WTC11 (cell line): ENCODE measurements at regions not wholly inside any gene's neighbourhood (a gene's known extent, or its start where the extent isn't known, plus 50 kb on each side); places are given as distances from the start of the nearest gene placed in this dataset.

Experiments
- ATAC-seq: fragments of 200-7000 bp; cut with Tn5 transposase; 2 replicates; pipeline ENCODE4 v1.10.0; 2021; ENCODE audit warnings: mild to moderate bottlenecking, moderate library complexity
- CTCF ChIA-PET: fragments of 300-600 bp; sonication (Branson Sonifier 250); formaldehyde crosslinking; loops from one replicate; lab custom pipeline; 2021; ENCODE audit warnings: antibody characterized with exemption; lab: Charles Lee
- POLR2A ChIA-PET: fragments of 350-600 bp; sonication (Branson Sonifier 250); formaldehyde crosslinking; loops from one replicate; lab custom pipeline; 2021; ENCODE audit warnings: antibody characterized with exemption; lab: Charles Lee
- DNase-seq: peaks from one replicate; pipeline ENCODE4 v3.0.0; 2021; ENCODE audit warnings: low spot score
- H3K27ac Mint-ChIP-seq: 2 replicates; pipeline ENCODE4 v1.8.0; 2021; ENCODE audit warnings: mixed read lengths
- H3K27me3 Mint-ChIP-seq: 2 replicates; pipeline ENCODE4 v1.8.0; 2021; ENCODE audit warnings: low read depth, mild to moderate bottlenecking, moderate library complexity, mixed read lengths
- H3K36me3 Mint-ChIP-seq: 2 replicates; pipeline ENCODE4 v1.8.0; 2021; ENCODE audit warnings: mixed read lengths
- H3K4me1 Mint-ChIP-seq: 2 replicates; pipeline ENCODE4 v1.8.0; 2022; ENCODE audit warnings: mixed read lengths
- H3K4me3 Mint-ChIP-seq: 2 replicates; pipeline ENCODE4 v1.8.0; 2021; ENCODE audit warnings: mild to moderate bottlenecking, moderate library complexity, mixed read lengths
- H3K9me3 Mint-ChIP-seq: 2 replicates; pipeline ENCODE4 v1.8.0; 2021; ENCODE audit warnings: mixed read lengths
- AFF4 ChIP-seq: sonication (generic); formaldehyde crosslinking; IDR thresholded peaks from 2 replicates; pipeline ENCODE4 v1.8.1; 2023; ENCODE audit warnings: mild to moderate bottlenecking, missing genetic modification reagents, borderline replicate concordance
- ATF2 ChIP-seq: sonication (generic); formaldehyde crosslinking; IDR thresholded peaks from 2 replicates; pipeline ENCODE4 v1.8.1; 2022; ENCODE audit warnings: low read depth, missing genetic modification reagents, borderline replicate concordance
- CREB1 ChIP-seq: sonication (generic); formaldehyde crosslinking; IDR thresholded peaks from 2 replicates; pipeline ENCODE4 v1.8.0; 2023; ENCODE audit warnings: mild to moderate bottlenecking, missing genetic modification reagents
- CTCF ChIP-seq: fragments of 200-600 bp; IDR thresholded peaks from 2 replicates; pipeline ENCODE4 v1.8.0; 2022; ENCODE audit warnings: antibody characterized with exemption
- HMGXB4 ChIP-seq: sonication (generic); formaldehyde crosslinking; IDR thresholded peaks from 2 replicates; pipeline ENCODE4 v1.8.1; 2023; ENCODE audit warnings: mild to moderate bottlenecking, moderate library complexity, missing genetic modification reagents
- OVOL2 ChIP-seq: fragments of 250-450 bp; sonication (Bioruptor Pico); IDR thresholded peaks from 2 replicates; pipeline ENCODE4 v1.9.0; 2021; ENCODE audit warnings: mild to moderate bottlenecking, borderline replicate concordance
- TEAD1 ChIP-seq: sonication (generic); formaldehyde crosslinking; IDR thresholded peaks from 2 replicates; pipeline ENCODE4 v1.8.0; 2022; ENCODE audit warnings: mild to moderate bottlenecking, missing genetic modification reagents
- USF1 ChIP-seq: sonication (generic); formaldehyde crosslinking; IDR thresholded peaks from 2 replicates; pipeline ENCODE4 v1.8.0; 2022; ENCODE audit warnings: mild to moderate bottlenecking, missing genetic modification reagents
- ZNF281 ChIP-seq: sonication (generic); formaldehyde crosslinking; IDR thresholded peaks from 2 replicates; pipeline ENCODE4 v1.8.0; 2023; ENCODE audit warnings: mild to moderate bottlenecking, missing genetic modification reagents
- ZNF532 ChIP-seq: fragments of 250-450 bp; sonication (Bioruptor Pico); IDR thresholded peaks from 2 replicates; pipeline ENCODE4 v1.9.0; 2021; ENCODE audit warnings: mild to moderate bottlenecking, borderline replicate concordance
- ZSCAN18 ChIP-seq: fragments of 250-450 bp; sonication (Bioruptor Pico); IDR thresholded peaks from 2 replicates; pipeline ENCODE4 v2.1.2; 2022; ENCODE audit warnings: mild to moderate bottlenecking, moderate library complexity

- TF ChIP-seq CTCF: no peak
- TF ChIP-seq HMGXB4: no peak
- TF ChIP-seq AFF4 (CRISPR knock-in tag): no peak
Measured at GRCh38 chr6:153602401-153602800, 436.6 kb upstream of the OPRM1 start (continued).

- H3K4me3 Mint-ChIP-seq: no peak overlapping the region
- H3K4me1 Mint-ChIP-seq: no peaks in the 10 kb centered on the region
- H3K27me3 Mint-ChIP-seq: no peaks in the 10 kb centered on the region
- 0 out of 2 replicates have a peak, but pooled peaks cover 6% of the 10 kb centered on the region for H3K9me3 Mint-ChIP-seq
- H3K36me3 Mint-ChIP-seq: no peaks in the 10 kb centered on the region
- DNase-seq (no peak), ATAC-seq (no peak)
- H3K27ac Mint-ChIP-seq: no peak overlapping the region
- ChIA-PET POLR2A (no interaction called here), CTCF (no interaction called here)
- TF ChIP-seq TEAD1 (CRISPR knock-in tag) (no peak), ZSCAN18 (CRISPR knock-in tag) (no peak), ATF2 (CRISPR knock-in tag) (no peak)
Measured at GRCh38 chr6:153599901-153600300, 439.1 kb upstream of the OPRM1 start.

- Mint-ChIP-seq H3K27ac (no peak overlapping the region), H3K9me3 (no peaks in the 10 kb centered on the region), H3K4me1 (peaks cover 6% of the 10 kb centered on the region), H3K4me3 (no peak overlapping the region), H3K36me3 (no peaks in the 10 kb centered on the region), H3K27me3 (peaks cover 4% of the 10 kb centered on the region)
- ATAC-seq (no peak), DNase-seq (no peak)
- ChIA-PET POLR2A (no interaction called here), CTCF (no interaction called here)
- TF ChIP-seq ZNF532 (no peak), CREB1 (no peak), USF1 (CRISPR knock-in tag) (no peak), OVOL2 (no peak), ZNF281 (CRISPR knock-in tag) (no peak), HMGXB4 (no peak)
Measured at GRCh38 chr6:153595903-153596302, 443.1 kb upstream of the OPRM1 start.
